Body of pancreas (tissue), 4 donors: ENCODE measurements at regions not wholly inside any gene's neighbourhood (a gene's known extent, or its start where the extent isn't known, plus 50 kb on each side); places are given as distances from the start of the nearest gene placed in this dataset.
"Not testable (repeated sequence)": the region's sequence is repeated elsewhere in the genome, so short reads cannot be mapped to it uniquely, and the experiment has no call there.

Source experiments
- ATAC-seq: fragments of 150-250 bp; one replicate; pipeline ENCODE4 v1.9.1; 2016
- DNase-seq, 4 donors: peaks; one replicate each; pipeline ENCODE4 v3.0.0-alpha.2; 2019
- H3K27ac ChIP-seq, 4 donors: fragments of 200-600 bp; sonication (generic); 1 replicate in 3 of 4; 2 replicates in 1 of 4; pipeline versions ENCODE4 v1.5.1 to v1.6.1; 2016 to 2019; ENCODE audit warnings: mild to moderate bottlenecking in 1 of 4, mixed read lengths in 1 of 4, moderate library complexity in 1 of 4
- H3K27me3 ChIP-seq, 2 donors: fragments of 200-600 bp; sonication (generic); one replicate each; pipeline ENCODE4 v1.6.0; 2016; ENCODE audit warnings: mild to moderate bottlenecking in 1 of 2
- H3K36me3 ChIP-seq, 2 donors: fragments of 200-600 bp; sonication (generic); replicated peaks in 1 of 2; 2 replicates each; pipeline ENCODE4 v1.5.1; 2016; ENCODE audit warnings: low read depth in 2 of 2; ENCODE audit not compliant: insufficient read depth in 1 of 2
- H3K4me1 ChIP-seq: fragments of 200-600 bp; sonication (generic); one replicate; pipeline ENCODE4 v1.6.0; 2016
- H3K4me3 ChIP-seq, 2 donors: fragments of 200-600 bp; sonication (generic); 1 replicate in 1 of 2; 2 replicates in 1 of 2; pipeline ENCODE4 v1.5.1; 2016 to 2019
- H3K9me3 ChIP-seq, 3 donors: fragments of 200-600 bp; sonication (generic); 1 replicate in 2 of 3; 2 replicates in 1 of 3; pipeline ENCODE4 v1.5.1; 2016
- CTCF ChIP-seq, 7 experiments: fragments of 450-650 bp in 4 of 7; fragments of 200-600 bp in 3 of 7; sonication (generic) in 3 of 7; IDR thresholded peaks; one replicate each; pipeline ENCODE4 v1.5.1; 2016 to 2019; ENCODE audit warnings: antibody characterized with exemption in 7 of 7
- POLR2A ChIP-seq, 3 donors: fragments of 450-650 bp; IDR thresholded peaks; one replicate each; pipeline ENCODE4 v1.6.1; 2016; ENCODE audit warnings: antibody characterized with exemption in 3 of 3, mild to moderate bottlenecking in 2 of 3
- WGBS, 2 donors: methylation state at CpG; one replicate each; pipeline ENCODE4 v1.1.5; 2017; 5-methylcytosine and 5-hydroxymethylcytosine counted together
- intact Hi-C: fragments of 100-400 bp; cut with DNase I; formaldehyde crosslinking; loops from one replicate; pipeline ENCODE4 v1.15.1; 2023

- H3K27ac ChIP-seq = no peak overlapping the region
- WGBS, 2 donors = 77 to 78% methylated on average over 2 of the region's 2 CpGs
- H3K9me3 ChIP-seq = no peaks in the 10 kb centered on the region
- no peak for ATAC-seq
- DNase-seq = no peak
- no peak overlapping the region for H3K4me3 ChIP-seq
- no peaks in the 10 kb centered on the region for H3K4me1 ChIP-seq
- no peaks in the 10 kb centered on the region for H3K36me3 ChIP-seq
- intact Hi-C loops = no loop called here
- TF ChIP-seq POLR2A (IDR thresholded peaks at IDR 0.05) (no peak), CTCF (IDR thresholded peaks at IDR 0.05) (no peak)
- no peaks in the 10 kb centered on the region for H3K27me3 ChIP-seq
Measured at GRCh38 chr1:65632235-65632634, 160.5 kb upstream of the PDE4B start.

- TF ChIP-seq POLR2A (IDR thresholded peaks at IDR 0.05) = no peak
- no peak for TF ChIP-seq CTCF (IDR thresholded peaks at IDR 0.05)
- H3K27me3 ChIP-seq = no peaks in the 10 kb centered on the region
- H3K27ac ChIP-seq = no peak overlapping the region
- H3K4me1 ChIP-seq = no peaks in the 10 kb centered on the region
- ATAC-seq = no peak
- no peaks in the 10 kb centered on the region for H3K36me3 ChIP-seq
- peaks cover 0 to 4% (median 0%) of the 10 kb centered on the region in 3 donors for H3K9me3 ChIP-seq
- DNase-seq = no peak
- intact Hi-C loops = no loop called here
- WGBS, 2 donors = 91 to 96% methylated on average over 1 of the region's 1 CpG
- no peak overlapping the region for H3K4me3 ChIP-seq
Measured at GRCh38 chr1:65640046-65640445, 152.6 kb upstream of the PDE4B start.

GRCh38 chr1:65649185-65649584 lies 143.5 kb upstream of the PDE4B start:
- intact Hi-C loops, H3K9me3 ChIP-seq, H3K4me1 ChIP-seq, H3K27ac ChIP-seq, H3K36me3 ChIP-seq, ATAC-seq, H3K4me3 ChIP-seq, H3K27me3 ChIP-seq, DNase-seq: not testable (repeated sequence)
- WGBS, 2 donors = 70 to 81% methylated on average over 1 of the region's 1 CpG

- H3K27ac ChIP-seq = no peak overlapping the region
- TF ChIP-seq POLR2A (IDR thresholded peaks at IDR 0.05) (no peak), CTCF (IDR thresholded peaks at IDR 0.05) (no peak)
- DNase-seq (no peak), ATAC-seq (no peak)
- no peaks in the 10 kb centered on the region for H3K9me3 ChIP-seq
- no peaks in the 10 kb centered on the region for H3K4me1 ChIP-seq
- 43 to 77% methylated on average over 1 of the region's 1 CpG for WGBS, 2 donors
- H3K36me3 ChIP-seq = no peaks in the 10 kb centered on the region
- no peaks in the 10 kb centered on the region for H3K27me3 ChIP-seq
- intact Hi-C loops = no loop called here
- no peak overlapping the region for H3K4me3 ChIP-seq
Measured at GRCh38 chr1:65650682-65651081, 142.0 kb upstream of the PDE4B start.

GRCh38 chr1:65654526-65654925 lies 138.2 kb upstream of the PDE4B start:
- H3K4me1 ChIP-seq, H3K36me3 ChIP-seq, DNase-seq, ATAC-seq, H3K9me3 ChIP-seq, H3K27me3 ChIP-seq, intact Hi-C loops, H3K27ac ChIP-seq, H3K4me3 ChIP-seq: not testable (repeated sequence)
- WGBS, 2 donors = 66 to 72% methylated on average over 2 of the region's 2 CpGs

GRCh38 chr1:65657609-65658008 lies 135.1 kb upstream of the PDE4B start:
- ATAC-seq, intact Hi-C loops: not testable (repeated sequence)

More at GRCh38 chr1:65657609-65658008, 135.1 kb upstream of the PDE4B start:
- H3K9me3 ChIP-seq, H3K27ac ChIP-seq, H3K4me3 ChIP-seq, H3K4me1 ChIP-seq, H3K36me3 ChIP-seq, H3K27me3 ChIP-seq, DNase-seq: not testable (repeated sequence)
- WGBS, 2 donors = 92 to 100% methylated on average over 2 of the region's 2 CpGs
